HT1080 (cell line): ENCODE measurements at regions not wholly inside any gene's neighbourhood (a gene's known extent, or its start where the extent isn't known, plus 50 kb on each side); places are given as distances from the start of the nearest gene placed in this dataset. TPM values are rescaled to one million over a fixed set of nuclear protein-coding genes. Genes with fewer than 3 reads are reported as not detected.
A peak's percentile ranks its signal among the peaks of the same experiment; 100 is the strongest.
"Not testable (repeated sequence)": the region's sequence is repeated elsewhere in the genome, so short reads cannot be mapped to it uniquely, and the experiment has no call there.

Experiments used
- DNase-seq: peaks from one replicate; pipeline ENCODE4 v3.0.0-alpha.2; 2015; ENCODE audit warnings: low read depth
- small RNA-seq: library from RNA; depleted of rRNA; stranded (forward); fragments of <200 nt; gene quantifications from one replicate; pipeline ENCODE3, GENCODE V24; 2014

DNA sequence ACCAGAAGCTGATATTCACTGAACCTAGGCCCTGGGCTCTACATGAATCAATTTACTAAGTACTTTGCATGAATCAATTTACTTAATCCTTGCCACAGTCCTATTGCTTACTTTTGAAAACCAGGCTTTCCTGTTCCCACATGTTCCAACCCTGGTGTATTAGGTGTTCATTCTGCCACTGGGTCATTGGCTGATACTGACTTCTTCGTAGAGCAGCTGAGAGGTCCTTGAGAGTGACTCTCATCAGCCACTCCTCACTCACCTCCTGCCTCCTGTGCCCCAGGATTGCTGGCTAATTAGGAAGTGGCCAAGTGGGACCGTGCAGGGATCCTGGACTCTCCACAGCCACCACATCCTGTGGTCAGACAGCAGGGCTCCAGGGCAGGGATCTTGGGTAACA is 109.5 kb upstream of the CXorf66 start:
- not testable (repeated sequence) for DNase-seq

DNA sequence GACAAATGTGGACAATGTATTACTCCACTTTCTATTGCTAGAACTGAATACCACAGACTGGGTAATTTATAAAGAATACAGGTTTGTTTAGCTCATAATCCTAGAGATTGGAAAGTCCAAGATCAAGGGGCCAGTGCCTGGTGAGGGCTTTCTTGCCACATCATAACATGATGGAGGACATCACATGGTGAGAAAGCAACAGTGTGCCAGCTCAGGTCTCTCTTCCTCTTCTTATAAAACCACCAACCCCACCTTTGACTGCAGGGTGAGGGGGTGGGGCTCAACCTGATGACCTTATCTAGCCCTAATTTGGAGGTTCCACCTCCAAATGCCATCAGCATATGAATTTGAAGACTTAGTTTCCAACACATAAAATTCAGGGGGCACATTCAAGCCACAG is 105.7 kb upstream of the CXorf66 start:
- DNase-seq, result no peak

DNA sequence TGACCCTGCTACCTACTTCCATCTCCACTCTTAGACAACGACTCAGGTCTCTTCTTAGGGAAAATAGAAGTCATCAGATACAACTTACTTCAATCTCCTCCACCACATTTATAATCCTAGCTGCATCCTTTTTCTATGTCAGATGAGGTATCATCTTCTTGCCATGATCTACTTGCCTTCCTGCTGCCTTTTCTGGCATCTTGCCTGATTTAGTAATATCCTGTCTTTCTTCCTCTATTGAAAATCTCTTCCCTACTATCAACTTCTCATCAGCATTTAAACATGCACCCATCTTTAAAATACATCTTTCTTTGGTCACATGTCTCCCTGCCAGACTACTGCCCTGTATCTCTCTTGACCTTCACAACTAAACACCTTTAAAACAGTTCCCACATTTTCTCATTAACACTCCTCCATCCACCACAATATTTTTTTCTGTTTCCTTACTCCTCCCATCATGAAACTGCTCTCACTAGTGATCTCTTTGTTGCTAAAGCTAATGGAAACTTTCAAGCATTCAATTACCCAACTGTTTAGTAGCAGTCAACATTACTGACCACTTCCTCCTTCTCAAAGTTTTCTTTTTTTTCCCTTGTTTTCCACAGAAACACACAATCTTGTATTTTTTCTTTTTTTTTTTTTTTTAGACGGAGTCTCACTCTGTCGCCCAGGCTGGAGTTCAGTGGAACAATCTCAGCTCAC is 100.8 kb upstream of the CXorf66 start:
- peak; percentile 6 for DNase-seq

DNA sequence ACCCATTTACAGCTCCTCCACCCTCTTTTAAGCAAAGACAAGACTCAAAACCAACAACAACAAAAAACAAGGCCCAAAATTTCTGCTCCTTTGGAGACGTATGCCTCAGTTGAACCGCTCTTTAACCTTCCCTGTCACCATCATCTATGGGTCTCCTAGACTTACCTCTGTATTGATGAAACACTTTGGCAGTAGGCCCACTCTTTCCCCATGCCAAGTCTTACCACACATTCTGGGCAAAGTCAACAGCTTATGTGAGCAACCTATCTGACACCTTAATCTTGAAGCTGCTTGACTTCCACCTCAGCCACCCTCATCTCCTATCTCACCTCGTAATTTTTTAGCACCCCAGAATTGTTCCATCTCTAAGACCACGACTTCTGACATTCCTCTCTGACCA is 99.7 kb upstream of the CXorf66 start:
- no peak for DNase-seq

DNA sequence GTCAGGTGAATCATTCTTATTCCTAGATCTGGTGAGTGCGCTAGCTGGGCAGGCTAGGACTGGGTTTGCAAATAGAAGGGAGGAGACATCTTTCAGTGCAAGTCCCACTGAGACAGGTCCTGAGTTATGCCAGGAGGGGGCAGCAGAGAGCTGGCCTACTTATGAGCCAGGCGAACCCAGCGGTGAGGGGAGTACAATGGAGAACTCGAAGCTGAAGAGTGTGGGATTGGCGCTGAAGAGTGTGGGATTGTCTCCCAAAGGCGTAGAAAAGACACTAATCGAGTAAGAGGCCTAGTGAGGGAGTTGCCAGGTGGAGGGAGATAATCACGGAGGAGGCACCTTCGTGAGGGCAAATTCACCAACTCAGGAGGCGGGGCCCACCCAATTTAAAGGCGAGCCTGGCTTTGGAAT is 91.7 kb upstream of the CXorf66 start:
- DNase-seq, result peak; percentile 68

DNA sequence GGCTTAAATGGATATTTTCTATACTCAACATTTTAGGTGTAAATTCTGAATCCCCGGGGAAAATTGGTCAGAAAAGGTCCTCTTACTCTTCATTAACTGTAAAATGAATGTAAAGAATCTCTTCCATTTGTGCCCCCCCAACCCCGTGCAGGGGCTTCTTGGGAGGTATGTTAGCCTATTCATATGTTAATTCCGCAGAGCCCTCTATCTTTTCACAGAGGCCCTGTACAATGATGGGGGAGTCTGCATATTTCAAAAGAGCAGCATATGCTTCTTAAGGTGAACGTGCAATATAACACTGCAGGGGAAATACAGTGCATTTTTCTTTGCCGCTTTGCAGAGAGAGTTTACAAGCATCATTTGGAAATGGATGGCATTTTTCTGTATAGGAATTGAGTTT is 88.5 kb upstream of the CXorf66 start:
- DNase-seq, result no peak

DNA sequence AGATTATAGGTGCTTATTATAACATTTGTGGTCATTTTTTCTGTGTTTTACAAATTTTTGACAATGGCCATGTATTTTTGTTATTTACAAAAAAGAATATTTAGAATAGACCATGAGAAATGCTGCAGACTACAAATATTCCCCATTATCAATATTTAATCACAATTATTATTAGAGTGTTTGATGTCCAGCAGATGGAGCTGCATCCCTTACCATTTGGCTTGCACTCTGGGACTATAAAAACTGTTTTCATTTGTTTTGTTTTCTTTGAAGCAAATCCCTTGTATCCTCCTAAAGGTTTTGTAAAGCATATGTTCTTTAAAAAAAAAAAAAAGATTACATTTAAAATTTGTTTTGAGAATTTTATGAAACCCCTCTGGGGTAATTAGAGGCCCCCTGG is 85.6 kb upstream of the CXorf66 start:
- DNase-seq, result no peak

DNA sequence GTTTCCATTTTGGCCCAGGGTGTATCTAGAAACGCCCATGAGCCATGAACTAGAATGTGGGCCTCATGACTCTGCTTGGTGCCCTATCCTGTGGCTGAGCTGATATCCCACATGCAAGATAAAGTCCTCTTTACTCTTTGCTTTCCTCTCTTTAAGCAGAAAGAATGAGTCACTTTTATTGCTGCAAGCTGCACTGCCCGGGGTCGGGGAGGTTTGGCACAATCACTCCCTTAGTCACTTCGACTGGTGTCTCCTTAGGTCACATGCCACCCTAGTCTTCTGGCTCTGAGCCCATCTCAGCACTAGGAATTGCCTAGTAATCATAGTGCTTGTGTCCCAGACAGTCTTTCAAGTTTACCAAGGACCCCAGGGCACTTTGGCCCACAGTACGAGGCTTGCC is 75.1 kb upstream of the CXorf66 start:
- DNase-seq, result peak; percentile 90

DNA sequence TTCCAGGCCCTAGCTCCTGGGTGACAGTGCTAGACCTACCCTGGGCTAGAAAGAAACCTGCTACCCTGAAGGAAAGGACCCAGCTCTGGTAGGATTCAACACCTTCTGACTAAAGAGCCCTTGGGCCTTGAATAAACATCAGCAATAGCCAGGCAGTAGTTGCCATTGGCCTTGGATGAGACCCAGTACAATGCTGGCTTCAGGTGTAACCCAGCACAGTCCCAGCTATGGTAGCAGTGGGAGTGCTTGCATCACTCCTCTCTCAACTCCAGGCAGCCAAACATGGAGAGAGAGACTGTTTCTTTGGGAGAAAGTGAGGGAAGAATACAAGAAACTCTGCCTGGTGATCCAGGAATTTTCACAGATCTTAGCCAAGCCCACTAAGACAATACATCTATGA is 73.5 kb upstream of the CXorf66 start:
- no peak for DNase-seq

DNA sequence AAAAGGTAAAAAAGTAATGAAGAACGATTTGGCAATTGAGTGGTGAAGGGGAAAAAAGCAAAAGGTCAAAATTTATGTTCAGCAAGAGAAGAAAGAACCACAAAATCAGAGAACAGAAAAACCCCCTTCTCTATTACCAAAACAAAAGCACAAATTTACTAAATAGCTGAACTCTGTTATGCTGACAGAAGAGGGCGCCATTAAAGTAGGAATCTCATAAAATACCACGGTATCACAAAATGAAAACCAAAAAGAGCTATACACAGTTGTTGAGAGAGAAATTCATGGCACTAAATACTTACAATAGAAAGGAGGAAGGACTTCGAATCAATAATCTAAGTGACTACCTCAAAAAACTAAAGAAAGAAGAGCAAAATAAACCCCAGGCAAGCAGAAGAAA is 69.6 kb upstream of the CXorf66 start:
- peak; percentile 2 for DNase-seq

DNA sequence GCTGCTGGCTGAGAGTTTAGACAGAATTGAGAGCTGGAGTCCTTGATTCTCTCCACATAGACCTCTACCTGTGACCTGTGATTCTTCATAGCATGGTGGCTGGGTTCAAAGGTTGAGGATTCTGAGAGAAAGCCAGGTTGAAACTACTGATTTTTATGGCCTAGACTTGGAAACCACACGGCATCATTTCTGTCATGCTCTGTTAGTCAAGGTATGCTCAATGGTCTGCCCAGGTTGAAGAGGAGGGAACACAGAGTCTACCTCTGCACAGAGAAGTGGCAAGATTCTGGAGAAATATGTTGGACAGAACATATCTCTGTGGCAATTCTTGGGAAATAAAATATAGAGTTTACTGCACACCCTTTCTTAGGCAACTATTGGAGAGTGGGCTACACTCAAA is 57.2 kb upstream of the CXorf66 start:
- no peak for DNase-seq

DNA sequence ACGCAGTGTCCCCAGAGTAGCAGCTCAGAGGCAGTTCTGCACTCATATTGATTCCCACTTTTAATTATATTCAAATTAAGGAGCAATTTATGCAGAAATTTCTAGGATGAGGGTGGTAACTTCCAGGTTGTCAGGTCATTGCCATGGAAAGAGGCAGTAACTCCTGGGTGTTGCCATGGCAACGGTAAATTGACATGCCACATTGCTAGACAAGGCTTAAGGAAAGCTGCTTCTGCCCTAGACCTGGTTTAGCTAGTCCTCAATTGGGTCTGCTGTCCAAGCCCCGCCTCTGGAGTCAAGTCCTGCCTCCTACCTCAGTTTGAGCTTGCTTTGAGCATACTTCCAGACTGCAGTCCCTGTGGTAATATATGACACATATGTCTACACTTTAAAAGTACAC is 53.8 kb upstream of the CXorf66 start:
- DNase-seq, result not testable (repeated sequence)

Small RNAs in the stretch of these regions (small RNA-seq; reads per million reads assigned to genes)
- gene RN7SL727P, result not detected
